GM21529 (cell line): ENCODE measurements at regions not wholly inside any gene's neighbourhood (a gene's known extent, or its start where the extent isn't known, plus 50 kb on each side); places are given as distances from the start of the nearest gene placed in this dataset.

Source experiments
- ATAC-seq: cut with Tn5 transposase; IDR thresholded peaks from one replicate; pipeline ENCODE4 v1.9.1; 2021; ENCODE audit not compliant: unreplicated experiment

- no peak for ATAC-seq
Measured at GRCh38 chr18:63071701-63072141, 247.8 kb downstream of the BCL2 start.

DNA sequence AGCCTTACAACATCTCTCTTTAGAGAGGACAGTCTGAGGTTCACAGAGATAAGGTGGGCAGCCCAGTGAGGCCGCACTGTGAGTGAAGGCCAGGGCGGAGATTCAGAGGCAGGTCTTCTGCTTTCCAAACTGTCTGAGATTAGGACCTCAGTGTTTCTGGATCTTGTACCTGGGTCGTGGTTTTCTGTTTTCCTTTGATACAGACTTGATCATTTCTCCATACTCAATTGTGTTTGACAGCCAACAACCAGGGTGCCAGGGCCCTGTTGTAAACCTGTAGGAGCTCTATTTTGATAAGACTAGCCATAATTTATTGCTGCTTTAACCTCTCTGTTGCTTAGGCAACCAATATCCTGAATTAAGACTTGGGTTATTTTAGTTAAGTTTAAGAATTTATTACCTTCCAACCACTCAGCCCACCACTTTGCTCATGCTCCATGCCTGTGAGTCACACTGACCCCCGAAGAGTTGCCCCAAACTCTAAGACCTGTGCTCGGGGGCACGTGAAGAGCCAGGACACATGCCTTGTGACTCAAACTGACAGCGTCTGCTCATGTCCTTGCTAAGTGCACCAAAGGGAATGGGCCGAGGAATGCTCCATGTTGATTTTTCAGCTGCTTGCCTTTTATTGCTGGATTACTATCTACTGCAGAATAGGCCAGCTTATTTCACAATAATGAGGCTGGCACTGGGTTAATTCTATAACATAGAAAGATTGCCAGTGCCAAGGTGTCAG lies 248.6 kb downstream of the BCL2 start:
- ATAC-seq, result no peak

- ATAC-seq, result no peak
Measured at GRCh38 chr18:63069496-63069895, 250.1 kb downstream of the BCL2 start.

DNA sequence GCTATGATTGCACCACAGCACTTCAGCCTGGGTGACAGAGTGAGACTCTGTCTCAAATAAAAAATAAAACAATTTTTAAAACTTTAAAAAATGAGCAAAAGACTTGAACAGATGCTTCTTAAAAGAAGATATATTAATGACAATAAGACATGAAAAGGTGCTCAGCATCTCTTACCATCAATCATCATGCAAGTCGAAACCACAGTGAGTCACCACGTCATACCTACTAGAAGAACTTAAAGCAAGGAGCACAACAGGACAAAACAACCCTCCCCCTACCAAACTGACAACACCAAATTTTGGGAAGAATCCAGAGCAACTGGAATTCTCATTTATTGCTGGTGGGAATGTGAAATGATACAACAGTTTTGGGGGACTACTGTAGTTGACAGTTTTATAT lies 251.6 kb downstream of the BCL2 start:
- no peak for ATAC-seq

GRCh38 chr18:63065172-63065571 lies 254.4 kb downstream of the BCL2 start:
- no peak for ATAC-seq

- ATAC-seq, result no peak
Measured at GRCh38 chr18:63063171-63063570, 256.4 kb downstream of the BCL2 start.

GRCh38 chr18:63062246-63062645 lies 257.3 kb downstream of the BCL2 start:
- ATAC-seq, result no peak

- ATAC-seq, result no peak
Measured at GRCh38 chr18:63061303-63061702, 258.3 kb downstream of the BCL2 start.

DNA sequence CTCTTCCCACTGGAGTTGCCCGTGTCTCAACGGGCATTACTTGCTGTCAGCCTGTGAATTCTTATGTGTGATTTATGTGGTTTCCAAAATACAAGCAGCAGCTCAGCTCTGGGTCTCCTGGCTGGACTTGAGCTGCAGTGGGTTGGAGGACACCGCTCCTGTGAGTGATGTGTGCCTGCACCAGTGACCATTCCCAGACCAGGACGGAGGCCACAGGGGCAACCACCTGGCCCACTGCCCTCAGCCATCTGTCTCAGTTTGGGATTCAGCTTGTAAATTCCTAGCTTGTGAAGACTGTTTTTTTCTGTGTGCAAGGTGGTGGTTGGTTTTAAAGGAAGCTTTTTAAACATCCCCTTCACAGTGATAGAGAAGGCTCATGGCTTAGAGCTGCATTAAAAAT lies 261.0 kb downstream of the BCL2 start:
- ATAC-seq, result no peak

DNA sequence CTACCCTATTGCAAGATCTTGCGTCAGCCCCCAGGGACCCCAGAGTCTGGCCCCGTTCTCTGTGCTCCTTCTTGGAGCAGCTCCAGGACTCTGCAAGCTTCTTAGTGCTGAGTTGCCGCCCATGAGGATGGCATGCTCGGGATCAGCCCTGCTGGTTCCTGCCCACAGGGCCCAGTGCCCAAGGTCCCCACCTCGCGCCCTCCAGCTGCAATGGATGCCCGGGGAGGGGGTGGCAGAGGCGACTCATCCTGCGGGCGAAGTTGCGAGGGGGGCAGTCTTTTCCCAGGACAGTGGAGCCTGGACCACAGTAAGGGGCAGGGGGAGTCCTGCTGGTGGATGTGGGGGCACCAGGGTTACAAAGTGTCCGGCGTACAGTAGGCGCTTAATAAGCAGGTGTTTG lies 261.9 kb downstream of the BCL2 start:
- no peak for ATAC-seq

GRCh38 chr18:63054901-63055584 lies 264.5 kb downstream of the BCL2 start:
- ATAC-seq, result no peak

GRCh38 chr18:63051928-63052327 lies 267.6 kb downstream of the BCL2 start:
- ATAC-seq, result no peak

DNA sequence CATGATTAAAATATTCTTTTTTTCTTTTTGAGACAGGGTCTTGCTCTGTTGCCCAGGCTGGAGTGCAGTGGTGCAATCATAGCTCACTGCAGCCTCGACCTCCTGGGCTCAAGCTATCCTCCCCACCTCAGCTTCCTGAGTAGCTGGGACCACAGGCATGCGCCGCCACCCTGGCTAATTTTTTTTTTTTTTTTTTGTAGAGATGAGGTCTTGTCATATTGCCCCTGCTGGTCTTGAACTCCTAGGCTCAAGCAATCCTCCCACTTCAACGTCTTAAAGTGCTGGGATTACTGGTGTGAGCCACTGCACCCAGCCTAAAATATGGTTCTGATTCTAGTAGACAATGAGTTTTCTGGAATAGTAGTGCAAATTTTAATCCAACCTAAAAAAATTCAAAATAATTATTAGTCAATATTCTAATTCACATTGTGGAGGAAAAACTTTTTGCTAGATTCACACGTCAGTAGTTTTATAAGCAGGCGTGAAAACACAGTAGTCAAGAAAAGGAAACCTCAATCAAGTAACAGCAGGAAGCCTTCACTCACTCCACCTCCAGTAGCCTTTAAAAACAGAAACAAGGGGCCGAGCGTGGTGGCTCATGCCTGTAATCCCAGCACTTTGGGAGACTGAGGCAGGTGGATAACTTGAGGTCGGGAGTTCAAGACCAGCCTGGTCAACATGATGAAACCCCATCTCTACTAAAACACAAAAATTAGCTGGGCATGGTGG lies 268.7 kb downstream of the BCL2 start:
- ATAC-seq, result peak; percentile 79

DNA sequence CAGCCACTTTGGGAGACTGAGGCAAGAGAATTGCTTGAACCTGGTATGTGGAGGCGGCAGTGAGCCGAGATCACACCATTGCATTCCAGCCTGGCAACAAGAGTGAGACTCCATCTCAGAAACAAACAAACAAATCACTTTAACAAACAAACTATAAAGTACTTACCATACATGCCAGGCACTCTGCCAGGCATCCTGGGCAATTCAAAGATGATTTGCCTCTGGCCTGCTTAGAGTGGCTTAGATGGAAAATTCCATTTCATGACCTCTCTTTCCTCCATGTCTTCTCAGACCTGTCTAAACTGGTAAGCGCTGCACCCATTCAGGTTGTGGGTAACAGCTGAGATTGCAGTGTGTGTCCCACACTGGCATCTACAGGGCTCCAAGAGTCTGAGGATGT lies 273.2 kb downstream of the BCL2 start:
- no peak for ATAC-seq

DNA sequence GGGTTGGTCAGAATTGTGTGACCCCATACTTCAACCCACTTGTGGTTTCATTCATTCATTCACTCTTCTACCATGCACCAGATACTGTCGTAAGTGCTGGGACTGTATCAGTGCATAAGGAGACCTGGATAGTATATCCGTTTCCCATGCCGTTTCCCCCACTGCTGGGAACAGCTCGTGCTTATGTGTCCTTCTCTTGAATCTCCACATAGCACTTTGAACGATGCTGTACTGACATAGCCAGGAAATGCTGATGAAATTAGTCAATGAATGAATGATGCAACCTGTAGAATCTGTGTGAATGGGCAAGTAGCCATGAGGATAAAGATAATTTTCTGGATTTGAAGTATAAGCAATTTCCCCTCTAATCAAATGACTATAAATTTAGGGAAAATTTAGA lies 276.1 kb downstream of the BCL2 start:
- no peak for ATAC-seq

- no peak for ATAC-seq
Measured at GRCh38 chr18:63042351-63042750, 277.2 kb downstream of the BCL2 start.

DNA sequence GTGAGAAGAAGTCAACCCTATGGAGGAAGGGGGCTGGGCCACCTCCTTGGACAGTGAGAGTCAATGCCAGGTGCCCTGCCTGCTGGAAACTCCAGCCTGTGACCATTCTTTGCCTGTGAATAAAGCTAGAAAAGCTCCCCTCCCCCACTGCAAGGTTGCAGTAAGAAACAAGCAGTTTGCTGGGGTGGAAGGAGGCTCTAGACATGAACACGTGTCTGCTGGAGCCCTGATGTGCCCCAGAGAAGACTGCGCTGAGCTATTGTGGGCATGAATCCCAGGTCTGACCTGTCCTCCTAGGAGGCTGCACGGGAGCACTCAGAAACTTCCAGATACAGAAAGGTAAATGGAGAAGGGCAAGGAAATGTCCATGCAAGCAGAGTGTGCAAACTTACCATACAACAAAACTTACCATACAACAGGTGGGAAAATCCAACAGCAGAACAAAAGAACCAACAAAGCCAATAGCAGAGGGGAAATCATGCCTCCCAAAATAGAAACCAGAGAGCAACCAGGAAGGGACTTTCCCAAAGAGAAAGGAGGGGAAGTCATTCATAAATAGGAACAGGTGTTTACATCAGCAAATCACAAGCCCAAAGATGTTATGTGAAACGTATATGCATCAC lies 278.7 kb downstream of the BCL2 start:
- peak; percentile 83 for ATAC-seq

DNA sequence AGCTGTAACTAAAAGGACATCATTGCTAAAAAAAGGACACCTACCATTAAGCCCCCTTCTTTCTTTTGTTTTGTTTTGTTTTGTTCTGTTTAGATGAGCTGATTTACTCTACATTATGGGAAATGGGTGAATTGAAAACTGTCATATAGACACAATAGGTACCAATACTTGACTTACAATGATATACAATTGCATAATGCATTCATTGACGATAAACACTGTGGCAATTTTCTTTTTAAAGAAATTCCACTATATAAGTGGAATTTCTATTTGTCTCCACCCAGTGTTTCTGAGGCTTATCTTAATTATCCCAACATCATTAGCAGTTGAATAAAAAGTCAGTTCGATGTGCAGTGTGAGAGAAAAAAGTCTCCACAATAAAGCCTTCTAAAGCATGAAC lies 282.1 kb downstream of the BCL2 start:
- ATAC-seq, result no peak

DNA sequence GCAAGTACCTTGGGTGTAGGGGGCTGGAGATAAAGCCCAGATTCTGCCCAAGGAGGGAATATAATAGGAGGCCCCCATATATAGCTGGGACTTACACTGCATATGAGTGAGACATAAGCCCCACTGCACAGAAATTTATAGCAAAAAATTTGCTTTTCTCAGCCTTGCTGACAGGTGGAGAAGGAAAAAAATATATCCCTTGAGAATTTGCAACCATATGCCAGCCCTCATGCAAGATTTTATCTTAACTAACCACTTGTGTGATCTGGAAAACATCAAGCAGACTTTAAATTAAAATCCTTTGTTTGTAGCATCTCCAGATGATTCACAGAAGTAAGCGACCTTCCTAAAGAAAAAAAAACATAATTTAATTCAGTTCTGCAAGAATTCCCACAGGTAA lies 288.2 kb downstream of the BCL2 start:
- ATAC-seq, result no peak
